ENCODE measurements at regions not wholly inside any gene's neighbourhood (a gene's known extent, or its start where the extent isn't known, plus 50 kb on each side); places are given as distances from the start of the nearest gene placed in this dataset.

DNA sequence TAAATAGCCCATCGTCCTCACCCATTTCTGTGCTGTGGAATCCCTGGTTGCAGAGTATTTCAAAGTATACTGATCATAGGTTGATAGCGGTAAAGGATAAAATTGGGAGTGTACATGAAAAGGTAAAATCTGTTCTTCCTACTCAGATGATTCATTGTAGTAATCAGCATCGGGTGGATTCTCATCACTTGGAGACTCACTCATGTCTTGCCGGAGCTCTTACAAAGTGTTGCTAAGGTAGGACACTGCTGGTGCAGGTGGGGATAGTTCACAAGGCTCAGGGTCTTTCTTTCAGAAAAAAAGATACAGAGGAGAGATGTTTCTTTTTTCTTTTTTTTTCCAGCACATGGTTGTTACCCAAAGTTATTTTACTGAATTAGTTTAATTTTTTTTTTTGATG lies 84.8 kb downstream of the MTNR1B start:
- TF ChIP-seq, protein P1, sequence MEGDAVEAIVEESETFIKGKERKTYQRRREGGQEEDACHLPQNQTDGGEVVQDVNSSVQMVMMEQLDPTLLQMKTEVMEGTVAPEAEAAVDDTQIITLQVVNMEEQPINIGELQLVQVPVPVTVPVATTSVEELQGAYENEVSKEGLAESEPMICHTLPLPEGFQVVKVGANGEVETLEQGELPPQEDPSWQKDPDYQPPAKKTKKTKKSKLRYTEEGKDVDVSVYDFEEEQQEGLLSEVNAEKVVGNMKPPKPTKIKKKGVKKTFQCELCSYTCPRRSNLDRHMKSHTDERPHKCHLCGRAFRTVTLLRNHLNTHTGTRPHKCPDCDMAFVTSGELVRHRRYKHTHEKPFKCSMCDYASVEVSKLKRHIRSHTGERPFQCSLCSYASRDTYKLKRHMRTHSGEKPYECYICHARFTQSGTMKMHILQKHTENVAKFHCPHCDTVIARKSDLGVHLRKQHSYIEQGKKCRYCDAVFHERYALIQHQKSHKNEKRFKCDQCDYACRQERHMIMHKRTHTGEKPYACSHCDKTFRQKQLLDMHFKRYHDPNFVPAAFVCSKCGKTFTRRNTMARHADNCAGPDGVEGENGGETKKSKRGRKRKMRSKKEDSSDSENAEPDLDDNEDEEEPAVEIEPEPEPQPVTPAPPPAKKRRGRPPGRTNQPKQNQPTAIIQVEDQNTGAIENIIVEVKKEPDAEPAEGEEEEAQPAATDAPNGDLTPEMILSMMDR (IDR thresholded peaks at IDR 0.05) = no peak
- TF ChIP-seq POLR2A (IDR thresholded peaks at IDR 0.05; ENCODE audit: low read depth) (no peak), EP300 (IDR thresholded peaks at IDR 0.05) (no peak)

All from esophagus muscularis mucosa (tissue), 4 donors.